Right cardiac atrium (tissue), 5 donors: ENCODE measurements at regions not wholly inside any gene's neighbourhood (a gene's known extent, or its start where the extent isn't known, plus 50 kb on each side); places are given as distances from the start of the nearest gene placed in this dataset.
A peak's percentile ranks its signal among the peaks of the same experiment; 100 is the strongest.

Source experiments
- ATAC-seq, 2 donors: fragments of 200-7000 bp; cut with Tn5 transposase; one replicate each; pipeline versions ENCODE4 v1.8.0 to v1.9.1; 2020; ENCODE audit warnings: moderate library complexity in 2 of 2, mild to moderate bottlenecking in 1 of 2
- DNase-seq, 3 donors: peaks; one replicate each; pipeline ENCODE4 v3.0.0-alpha.2; 2020
- H3K27ac ChIP-seq: one replicate; pipeline ENCODE4 v1.5.1; 2013; ENCODE audit warnings: mild to moderate bottlenecking, low read length, control low read depth, moderate library complexity
- H3K27me3 ChIP-seq: one replicate; pipeline ENCODE4 v1.6.1; 2013; ENCODE audit not compliant: control insufficient read depth, insufficient read depth
- H3K4me1 ChIP-seq: one replicate; pipeline ENCODE4 v1.6.1; 2013; ENCODE audit warnings: low read length; ENCODE audit not compliant: control insufficient read depth, insufficient read depth
- H3K4me3 ChIP-seq: one replicate; pipeline ENCODE4 v1.5.1; 2013; ENCODE audit warnings: low read length, control low read depth
- H3K9me3 ChIP-seq: one replicate; pipeline ENCODE4 v1.6.1; 2013; ENCODE audit warnings: low read length; ENCODE audit not compliant: control insufficient read depth
- WGBS: extraction: QIAGEN DNeasy Blood & Tissue Kit; methylation state at CpG from one replicate; pipeline ENCODE4 v1.1.7; 2013; 5-methylcytosine and 5-hydroxymethylcytosine counted together
- intact Hi-C, 4 donors: fragments of 100-400 bp; cut with DNase I; formaldehyde crosslinking; loops; one replicate each; pipeline versions ENCODE4 v1.11.0 to v1.14.0; 2022 to 2023
- donor health status: healthy with polysubstance abuse.
- donor health status: DM: no; HTN: yes; CAD: no.
- donor health status: DM: no; HTN: no; CAD: no.
- donor health status: DM: no; HTN: yes; CAD: no; lungs with severe emphysema.
- donor health status: DM: yes; HTN: yes; CAD: no.

- peaks cover 2% of the 10 kb centered on the region for H3K4me1 ChIP-seq
- intact Hi-C loops: no loop called here
- H3K9me3 ChIP-seq: no peaks in the 10 kb centered on the region
- peak overlapping the region; percentile 29 for H3K4me3 ChIP-seq
- WGBS: 66% methylated on average over 8 of the region's 8 CpGs
- DNase-seq (peak; percentile 47 to 86 (median 80)), ATAC-seq (peak; percentile 94 to 95)
- H3K27ac ChIP-seq: peak overlapping the region; percentile 92
- H3K27me3 ChIP-seq: no peaks in the 10 kb centered on the region
These were observed 177.3 kb upstream of the PHYHIPL start for GRCh38 chr10:58998924-58999713.

DNA sequence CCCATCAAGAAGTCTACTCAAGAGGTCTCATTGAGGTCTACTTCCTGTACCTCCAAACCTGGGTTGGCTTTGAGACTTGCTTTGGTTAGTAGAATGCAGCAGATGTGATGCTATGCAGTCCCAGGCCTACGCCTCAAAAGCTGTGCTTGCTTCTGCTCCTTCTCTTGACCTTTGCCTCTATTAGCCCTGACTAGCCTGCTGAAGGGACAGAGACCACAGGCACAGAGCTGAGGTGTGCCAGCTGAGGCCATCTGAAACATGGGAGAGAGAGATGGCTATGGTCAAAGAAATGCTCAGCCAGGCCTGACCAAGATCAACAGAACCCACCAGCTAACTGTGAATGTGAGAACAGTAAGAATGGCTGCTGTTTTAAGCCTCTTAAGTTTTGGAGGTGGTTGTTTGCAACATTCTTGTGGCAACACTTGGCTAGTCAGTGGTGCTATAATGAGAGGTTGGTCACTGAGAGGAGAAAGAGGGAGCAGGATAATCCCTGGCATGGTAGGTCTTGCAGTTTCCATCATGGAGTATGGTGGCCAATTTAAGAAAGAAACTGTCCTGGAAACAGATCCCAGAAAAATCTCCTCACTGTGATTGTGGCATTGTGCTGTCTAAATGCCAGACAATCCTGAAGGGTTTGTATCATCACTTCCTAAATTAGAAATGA lies 176.1 kb upstream of the PHYHIPL start:
- DNase-seq (no peak), ATAC-seq (peak; percentile 26 to 28)
- 92% methylated on average over 1 of the region's 1 CpG for WGBS
- peak overlapping the region; percentile 96 for H3K27ac ChIP-seq
- H3K4me3 ChIP-seq: peak overlapping the region; percentile 49
- intact Hi-C loops: no loop called here
- H3K4me1 ChIP-seq: peaks cover 2% of the 10 kb centered on the region
- no peaks in the 10 kb centered on the region for H3K9me3 ChIP-seq
- H3K27me3 ChIP-seq: no peaks in the 10 kb centered on the region

DNA sequence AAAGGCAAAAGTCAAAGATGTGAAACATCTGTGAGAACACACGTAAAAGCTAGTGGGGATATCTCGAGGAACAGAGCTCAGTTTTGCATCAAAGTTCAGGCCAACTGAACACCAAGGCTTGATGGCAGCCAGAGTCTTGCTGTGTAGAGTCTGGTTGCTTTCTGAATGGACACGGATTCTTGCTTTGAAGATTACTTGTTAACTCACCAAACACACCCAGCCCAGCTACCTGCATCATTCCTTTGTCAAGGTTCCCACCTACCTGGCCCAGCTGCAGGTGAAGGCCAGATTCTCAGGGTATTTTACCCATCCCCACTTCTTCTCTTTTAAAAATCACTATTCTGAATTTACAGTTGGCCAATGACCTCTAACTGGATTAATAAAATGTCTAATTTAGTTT lies 174.4 kb upstream of the PHYHIPL start:
- no peak overlapping the region for H3K27ac ChIP-seq
- DNase-seq: no peak
- no peak overlapping the region for H3K4me3 ChIP-seq
- intact Hi-C loops: no loop called here
- H3K27me3 ChIP-seq: no peaks in the 10 kb centered on the region
- 79% methylated on average over 3 of the region's 3 CpGs for WGBS
- peaks cover 4% of the 10 kb centered on the region for H3K4me1 ChIP-seq
- no peak for ATAC-seq
- H3K9me3 ChIP-seq: no peaks in the 10 kb centered on the region

GRCh38 chr10:59003203-59003602 lies 173.2 kb upstream of the PHYHIPL start:
- H3K27me3 ChIP-seq: no peaks in the 10 kb centered on the region
- no peaks in the 10 kb centered on the region for H3K9me3 ChIP-seq
- H3K4me3 ChIP-seq: no peak overlapping the region
- peaks cover 4% of the 10 kb centered on the region for H3K4me1 ChIP-seq
- no peak for ATAC-seq
- intact Hi-C loops: no loop called here
- no peak for DNase-seq
- WGBS: 77% methylated on average over 1 of the region's 1 CpG
- H3K27ac ChIP-seq: no peak overlapping the region

DNA sequence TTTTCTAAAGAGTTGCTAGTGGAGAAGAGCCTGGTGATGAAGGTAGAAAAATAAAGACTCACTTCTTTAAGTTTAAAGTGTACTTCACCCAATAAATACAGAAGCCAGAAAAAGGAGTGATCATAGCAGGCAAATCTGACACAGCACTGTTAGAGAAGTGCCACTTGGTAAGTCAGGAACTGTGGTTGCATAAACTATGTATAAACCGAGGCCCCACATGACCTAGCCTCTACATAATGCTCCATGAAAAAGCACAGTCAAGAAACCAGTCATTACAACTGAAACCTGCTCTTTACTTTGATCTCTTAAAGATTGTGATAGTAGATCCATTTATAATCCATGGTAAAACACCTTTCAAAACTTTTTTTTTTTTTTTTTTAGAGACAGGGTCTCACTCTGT lies 172.1 kb upstream of the PHYHIPL start:
- H3K4me1 ChIP-seq: peaks cover 4% of the 10 kb centered on the region
- no peak for ATAC-seq
- no peaks in the 10 kb centered on the region for H3K27me3 ChIP-seq
- 90% methylated on average over 1 of the region's 1 CpG for WGBS
- no peak overlapping the region for H3K4me3 ChIP-seq
- no peak overlapping the region for H3K27ac ChIP-seq
- H3K9me3 ChIP-seq: no peaks in the 10 kb centered on the region
- intact Hi-C loops: no loop called here
- no peak for DNase-seq

DNA sequence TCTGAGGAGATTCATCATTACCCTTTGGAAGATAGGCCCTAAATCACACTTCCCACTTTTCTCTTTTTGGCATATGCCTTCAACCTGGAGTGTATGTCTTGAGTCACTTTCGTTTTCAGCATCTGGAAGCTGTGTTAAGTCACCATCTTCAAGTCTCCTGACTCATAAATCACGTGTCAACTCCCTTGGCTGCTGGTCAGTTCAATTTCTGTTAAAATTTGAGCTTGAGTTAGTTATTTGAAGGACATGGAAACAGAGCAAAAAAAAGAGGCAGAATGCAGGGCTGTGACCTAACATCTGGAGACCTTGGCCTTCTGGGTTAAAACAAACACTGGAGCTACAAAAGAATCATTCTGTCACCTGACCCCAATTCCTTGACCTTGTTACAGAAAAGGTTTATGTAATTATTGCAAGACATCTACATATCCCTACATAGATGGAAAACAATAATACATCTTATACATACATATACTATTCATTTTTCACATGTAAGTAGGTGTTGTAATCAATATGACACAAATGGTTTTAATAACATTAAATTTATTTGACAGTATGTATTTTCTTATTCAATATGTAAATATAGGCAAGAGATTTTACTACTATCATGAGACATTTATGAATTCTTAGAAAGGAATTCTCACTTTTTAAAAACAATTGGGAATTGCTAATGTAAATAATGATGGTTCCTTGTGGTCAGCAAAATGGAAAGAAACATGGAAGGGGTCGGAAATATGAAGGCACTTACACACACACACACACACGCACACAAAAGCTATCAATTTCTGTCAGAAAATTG lies 169.7 kb upstream of the PHYHIPL start:
- Histone ChIP-seq H3K27ac (no peak overlapping the region), H3K4me3 (no peak overlapping the region), H3K27me3 (no peaks in the 10 kb centered on the region), H3K9me3 (no peaks in the 10 kb centered on the region), H3K4me1 (peaks cover 4% of the 10 kb centered on the region)
- ATAC-seq (peak; percentile 67 to 80), DNase-seq (no peak)
- 57% methylated on average over 4 of the region's 4 CpGs for WGBS
- intact Hi-C loops: no loop called here

- Histone ChIP-seq H3K27me3 (no peaks in the 10 kb centered on the region), H3K27ac (no peak overlapping the region), H3K4me1 (peaks cover 2% of the 10 kb centered on the region), H3K9me3 (no peaks in the 10 kb centered on the region), H3K4me3 (no peak overlapping the region)
- WGBS: 84% methylated on average over 3 of the region's 3 CpGs
- DNase-seq (no peak), ATAC-seq (no peak)
- intact Hi-C loops: no loop called here
These were observed 169.0 kb upstream of the PHYHIPL start for GRCh38 chr10:59007307-59008025.

- no peak for DNase-seq
These were observed 168.0 kb upstream of the PHYHIPL start for GRCh38 chr10:59008452-59008851.

GRCh38 chr10:59011972-59012632 lies 164.3 kb upstream of the PHYHIPL start:
- DNase-seq: no peak
- H3K4me3 ChIP-seq: no peak overlapping the region
- no peak overlapping the region for H3K27ac ChIP-seq
- WGBS: 74% methylated on average over 7 of the region's 7 CpGs
- no peak for ATAC-seq
- intact Hi-C loops: no loop called here
- no peaks in the 10 kb centered on the region for H3K9me3 ChIP-seq
- H3K4me1 ChIP-seq: no peaks in the 10 kb centered on the region
- no peaks in the 10 kb centered on the region for H3K27me3 ChIP-seq

More at GRCh38 chr10:59008452-59008851, 168.0 kb upstream of the PHYHIPL start:
- no peak overlapping the region for H3K4me3 ChIP-seq
- no peak for ATAC-seq
- peaks cover 2% of the 10 kb centered on the region for H3K4me1 ChIP-seq
- H3K27me3 ChIP-seq: no peaks in the 10 kb centered on the region
- H3K9me3 ChIP-seq: no peaks in the 10 kb centered on the region
- WGBS: 54% methylated on average over 1 of the region's 1 CpG
- H3K27ac ChIP-seq: no peak overlapping the region
- intact Hi-C loops: no loop called here

GRCh38 chr10:59012839-59013238 lies 163.6 kb upstream of the PHYHIPL start:
- intact Hi-C loops: no loop called here
- ATAC-seq (no peak), DNase-seq (no peak)
- Histone ChIP-seq H3K4me3 (no peak overlapping the region), H3K27ac (no peak overlapping the region), H3K4me1 (no peaks in the 10 kb centered on the region), H3K9me3 (no peaks in the 10 kb centered on the region), H3K27me3 (no peaks in the 10 kb centered on the region)
- 79% methylated on average over 3 of the region's 3 CpGs for WGBS
